GM19193 (cell line): ENCODE measurements at regions not wholly inside any gene's neighbourhood (a gene's known extent, or its start where the extent isn't known, plus 50 kb on each side); places are given as distances from the start of the nearest gene placed in this dataset.

Experiments used
- POLR2A ChIP-seq: IDR thresholded peaks from 4 replicates; pipeline ENCODE4 v1.6.1; 2011; ENCODE audit not compliant: insufficient read depth, insufficient read length; ENCODE audit errors: extremely low read depth

- no peak for TF ChIP-seq POLR2A
Observed at GRCh38 chr21:43268804-43269186, 100.0 kb downstream of the CRYAA start.

- TF ChIP-seq POLR2A: no peak
Observed at GRCh38 chr21:43268086-43268803, 99.4 kb downstream of the CRYAA start.

GRCh38 chr21:43267391-43268085 is 98.7 kb downstream of the CRYAA start:
- TF ChIP-seq POLR2A: no peak

- TF ChIP-seq POLR2A: no peak
Observed at GRCh38 chr21:43266534-43266933, 97.7 kb downstream of the CRYAA start.

- TF ChIP-seq POLR2A: no peak
Observed at GRCh38 chr21:43262427-43262826, 93.6 kb downstream of the CRYAA start.
